Suprapubic skin (tissue), 4 donors: ENCODE measurements at regions not wholly inside any gene's neighbourhood (a gene's known extent, or its start where the extent isn't known, plus 50 kb on each side); places are given as distances from the start of the nearest gene placed in this dataset.
"Not testable (repeated sequence)": the region's sequence is repeated elsewhere in the genome, so short reads cannot be mapped to it uniquely, and the experiment has no call there.

ENCODE experiments used
- DNase-seq, 2 donors: peaks; one replicate each; pipeline ENCODE4 v3.0.0-alpha.2; 2019; ENCODE audit warnings: low spot score in 2 of 2
- H3K27ac ChIP-seq: fragments of 200-600 bp; sonication (generic); one replicate; pipeline ENCODE4 v1.5.1; 2019
- H3K27me3 ChIP-seq: fragments of 200-600 bp; sonication (generic); one replicate; pipeline ENCODE4 v1.5.1; 2019
- H3K36me3 ChIP-seq: fragments of 200-600 bp; sonication (generic); one replicate; pipeline ENCODE4 v1.5.1; 2019
- H3K4me1 ChIP-seq: fragments of 200-600 bp; sonication (generic); one replicate; pipeline ENCODE4 v1.5.1; 2019
- H3K4me3 ChIP-seq: fragments of 200-600 bp; sonication (generic); one replicate; pipeline ENCODE4 v1.5.1; 2019; ENCODE audit warnings: mild to moderate bottlenecking
- H3K9me3 ChIP-seq: fragments of 200-600 bp; sonication (generic); one replicate; pipeline ENCODE4 v1.5.1; 2019
- CTCF ChIP-seq, 2 donors: fragments of 200-600 bp in 1 of 2; fragments of 450-650 bp in 1 of 2; sonication (generic) in 1 of 2; IDR thresholded peaks; one replicate each; pipeline ENCODE4 v1.5.1; 2016 to 2019; ENCODE audit warnings: antibody characterized with exemption in 2 of 2, mild to moderate bottlenecking in 1 of 2, moderate library complexity in 1 of 2
- EP300 ChIP-seq: sonication (generic); formaldehyde crosslinking; IDR thresholded peaks from one replicate; pipeline ENCODE4 v1.6.1; 2017; ENCODE audit warnings: antibody characterized with exemption
- POLR2A ChIP-seq, 2 donors: fragments of 450-650 bp; IDR thresholded peaks; one replicate each; pipeline ENCODE4 v1.6.1; 2017; ENCODE audit warnings: antibody characterized with exemption in 2 of 2, mild to moderate bottlenecking in 2 of 2, moderate library complexity in 2 of 2
- POLR2AphosphoS5 ChIP-seq, 3 donors: sonication (generic); formaldehyde crosslinking; IDR thresholded peaks; one replicate each; pipeline ENCODE4 v1.6.1; 2017; ENCODE audit warnings: antibody characterized with exemption in 3 of 3
- WGBS: methylation state at CpG from one replicate; pipeline ENCODE4 v1.1.5; 2018; 5-methylcytosine and 5-hydroxymethylcytosine counted together

GRCh38 chr3:87549208-87549607 is 272.8 kb upstream of the POU1F1 start:
- TF ChIP-seq CTCF (IDR thresholded peaks at IDR 0.05) (no peak), POLR2A (IDR thresholded peaks at IDR 0.05) (no peak), EP300 (no peak), POLR2AphosphoS5 (IDR thresholded peaks at IDR 0.05) (no peak)
- WGBS = 36% methylated on average over 2 of the region's 2 CpGs
- no peak for DNase-seq
- no peaks in the 10 kb centered on the region for H3K27me3 ChIP-seq
- H3K4me1 ChIP-seq = no peaks in the 10 kb centered on the region
- no peak overlapping the region for H3K27ac ChIP-seq
- no peaks in the 10 kb centered on the region for H3K36me3 ChIP-seq
- no peak overlapping the region for H3K4me3 ChIP-seq
- H3K9me3 ChIP-seq = no peaks in the 10 kb centered on the region

DNA sequence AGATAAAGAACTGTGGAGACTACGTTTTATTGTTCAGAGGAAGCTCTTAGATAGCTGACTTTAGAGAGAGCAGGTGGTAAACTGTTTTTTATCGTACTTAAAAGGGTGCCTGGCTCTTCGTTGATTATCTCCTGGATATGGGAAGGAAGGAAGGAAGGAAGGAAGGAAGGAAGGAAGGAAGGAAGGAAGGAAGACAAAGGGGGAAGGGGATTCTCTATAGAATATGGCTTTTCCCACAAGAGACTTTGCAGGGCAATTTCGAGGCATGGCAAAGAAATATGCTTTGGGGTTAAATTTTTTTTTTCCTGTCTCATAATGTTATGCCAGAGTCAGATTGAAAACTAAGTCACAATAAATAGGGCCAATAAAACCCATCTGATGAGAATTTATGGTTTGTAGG is 271.9 kb upstream of the POU1F1 start:
- Histone ChIP-seq H3K9me3 (no peaks in the 10 kb centered on the region), H3K27ac (no peak overlapping the region)

DNA sequence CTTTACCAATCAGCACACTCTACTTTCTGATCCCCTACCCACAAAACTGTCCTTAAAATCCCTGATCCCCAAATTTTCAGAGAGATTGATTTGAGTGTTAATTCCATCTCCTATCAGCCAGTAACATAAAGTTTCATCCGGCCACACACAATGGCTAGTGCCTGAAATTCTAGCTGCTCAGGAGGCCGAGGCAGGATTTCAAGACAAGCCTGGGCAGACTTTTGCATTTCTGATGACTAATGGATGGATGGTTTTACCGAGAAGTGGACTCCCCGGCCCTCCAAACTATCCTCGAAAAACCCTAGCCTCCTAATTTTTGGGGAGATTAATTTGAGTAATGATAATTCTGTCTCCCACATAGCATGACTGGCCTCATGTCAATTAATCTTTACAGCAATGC is 269.8 kb upstream of the POU1F1 start:
- Histone ChIP-seq H3K4me1 (no peaks in the 10 kb centered on the region), H3K9me3 (no peaks in the 10 kb centered on the region), H3K4me3 (no peak overlapping the region), H3K27ac (no peak overlapping the region), H3K27me3 (no peaks in the 10 kb centered on the region), H3K36me3 (no peaks in the 10 kb centered on the region)
- DNase-seq = no peak
- TF ChIP-seq POLR2AphosphoS5 (IDR thresholded peaks at IDR 0.05) = no peak
- no peak for TF ChIP-seq EP300
- no peak for TF ChIP-seq CTCF (IDR thresholded peaks at IDR 0.05)
- no peak for TF ChIP-seq POLR2A (IDR thresholded peaks at IDR 0.05)
- 76% methylated on average over 5 of the region's 5 CpGs for whole genome bisulfite sequencing

More for the DNA sequence above, 271.9 kb upstream of the POU1F1 start:
- Histone ChIP-seq H3K36me3 (no peaks in the 10 kb centered on the region), H3K4me3 (no peak overlapping the region), H3K4me1 (no peaks in the 10 kb centered on the region), H3K27me3 (no peaks in the 10 kb centered on the region)
- DNase-seq = no peak
- WGBS = 62% methylated on average over 4 of the region's 4 CpGs
- no peak for TF ChIP-seq POLR2A (IDR thresholded peaks at IDR 0.05)
- no peak for TF ChIP-seq CTCF (IDR thresholded peaks at IDR 0.05)
- TF ChIP-seq POLR2AphosphoS5 (IDR thresholded peaks at IDR 0.05) = no peak
- TF ChIP-seq EP300 = no peak

- not testable (repeated sequence) for H3K27ac ChIP-seq, DNase-seq, H3K9me3 ChIP-seq, H3K27me3 ChIP-seq, H3K36me3 ChIP-seq, H3K4me3 ChIP-seq, H3K4me1 ChIP-seq
- 75% methylated on average over 2 of the region's 2 CpGs for WGBS
Observed at GRCh38 chr3:87543408-87543807, 267.0 kb upstream of the POU1F1 start.

DNA sequence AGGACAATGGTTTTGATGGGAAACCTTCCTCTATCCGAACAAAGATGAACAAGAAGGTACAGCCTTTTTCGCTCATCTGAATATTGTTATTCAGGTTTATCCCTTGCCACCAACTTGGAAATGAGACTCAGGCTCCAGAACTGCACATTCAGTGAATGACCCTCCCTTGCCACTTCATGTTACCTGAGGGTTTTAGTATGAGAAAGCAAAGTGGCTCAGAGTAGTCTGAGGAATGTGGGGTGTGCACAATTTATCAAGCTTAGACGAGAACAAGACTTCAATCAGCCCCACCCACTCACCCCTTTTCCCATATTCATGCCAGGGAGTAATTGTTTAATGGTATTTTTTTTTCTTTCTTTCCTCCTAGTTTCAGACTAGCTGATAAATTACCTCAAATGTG is 265.3 kb upstream of the POU1F1 start:
- Histone ChIP-seq H3K27me3 (no peaks in the 10 kb centered on the region), H3K36me3 (no peaks in the 10 kb centered on the region), H3K4me3 (no peak overlapping the region), H3K27ac (no peak overlapping the region), H3K9me3 (no peaks in the 10 kb centered on the region), H3K4me1 (no peaks in the 10 kb centered on the region)
- TF ChIP-seq EP300 = no peak
- TF ChIP-seq POLR2AphosphoS5 (IDR thresholded peaks at IDR 0.05) = no peak
- TF ChIP-seq CTCF (IDR thresholded peaks at IDR 0.05) = no peak
- TF ChIP-seq POLR2A (IDR thresholded peaks at IDR 0.05) = no peak
- WGBS = 53% methylated on average over 3 of the region's 3 CpGs
- no peak for DNase-seq

DNA sequence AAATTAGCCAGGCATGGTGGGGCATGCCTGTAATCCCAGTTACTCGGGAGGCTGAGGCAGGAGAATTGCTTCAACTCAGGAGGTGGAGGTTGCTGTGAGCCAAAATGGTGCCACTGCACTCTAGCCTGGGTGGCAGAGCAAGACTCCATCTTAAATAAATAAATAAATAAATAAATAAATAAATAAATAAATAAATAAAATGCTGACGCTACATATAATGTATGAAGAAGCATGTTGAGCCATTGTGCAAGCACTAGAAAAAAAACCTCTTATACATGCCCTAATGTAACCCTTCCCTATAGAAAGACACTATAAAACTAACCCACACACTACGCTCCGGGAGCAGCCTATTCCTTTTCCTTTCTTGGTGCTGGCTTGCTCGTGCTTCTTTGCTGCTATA is 262.3 kb upstream of the POU1F1 start:
- WGBS = 93% methylated on average over 5 of the region's 5 CpGs
- not testable (repeated sequence) for H3K36me3 ChIP-seq, H3K9me3 ChIP-seq, H3K4me3 ChIP-seq, H3K4me1 ChIP-seq, H3K27ac ChIP-seq, DNase-seq, H3K27me3 ChIP-seq
